AG09319 (cell line): ENCODE measurements at regions not wholly inside any gene's neighbourhood (a gene's known extent, or its start where the extent isn't known, plus 50 kb on each side); places are given as distances from the start of the nearest gene placed in this dataset.

Experiments used
- DNase-seq: peaks from one replicate; pipeline ENCODE4 v3.0.0-alpha.2; 2010; ENCODE audit warnings: low read depth; ENCODE audit errors: extremely low read depth
- CTCF ChIP-seq: IDR thresholded peaks from 2 replicates; pipeline ENCODE4 v1.5.1; 2011; ENCODE audit warnings: low read depth, mild to moderate bottlenecking, inconsistent platforms, low read length, moderate library complexity

GRCh38 chr18:50461251-50461650 is 86.4 kb downstream of the SKA1 start:
- no peak for DNase-seq
- TF ChIP-seq CTCF: no peak

GRCh38 chr18:50465211-50466153 is 90.6 kb downstream of the SKA1 start:
- no peak for TF ChIP-seq CTCF

GRCh38 chr18:50466634-50467033 is 91.8 kb downstream of the SKA1 start:
- DNase-seq: no peak
- TF ChIP-seq CTCF: no peak

More at GRCh38 chr18:50465211-50466153, 90.6 kb downstream of the SKA1 start:
- no peak for DNase-seq

GRCh38 chr18:50468807-50469206 is 91.1 kb upstream of the MAPK4 start:
- DNase-seq: no peak
- no peak for TF ChIP-seq CTCF

GRCh38 chr18:50469380-50469781 is 90.5 kb upstream of the MAPK4 start:
- no peak for TF ChIP-seq CTCF
- no peak for DNase-seq

GRCh38 chr18:50472941-50473340 is 86.9 kb upstream of the MAPK4 start:
- DNase-seq: no peak
- TF ChIP-seq CTCF: no peak

- no peak for DNase-seq
- TF ChIP-seq CTCF: no peak
These were observed 86.0 kb upstream of the MAPK4 start for GRCh38 chr18:50473881-50474280.
